ENCODE measurements at regions not wholly inside any gene's neighbourhood (a gene's known extent, or its start where the extent isn't known, plus 50 kb on each side); places are given as distances from the start of the nearest gene placed in this dataset.

DNA sequence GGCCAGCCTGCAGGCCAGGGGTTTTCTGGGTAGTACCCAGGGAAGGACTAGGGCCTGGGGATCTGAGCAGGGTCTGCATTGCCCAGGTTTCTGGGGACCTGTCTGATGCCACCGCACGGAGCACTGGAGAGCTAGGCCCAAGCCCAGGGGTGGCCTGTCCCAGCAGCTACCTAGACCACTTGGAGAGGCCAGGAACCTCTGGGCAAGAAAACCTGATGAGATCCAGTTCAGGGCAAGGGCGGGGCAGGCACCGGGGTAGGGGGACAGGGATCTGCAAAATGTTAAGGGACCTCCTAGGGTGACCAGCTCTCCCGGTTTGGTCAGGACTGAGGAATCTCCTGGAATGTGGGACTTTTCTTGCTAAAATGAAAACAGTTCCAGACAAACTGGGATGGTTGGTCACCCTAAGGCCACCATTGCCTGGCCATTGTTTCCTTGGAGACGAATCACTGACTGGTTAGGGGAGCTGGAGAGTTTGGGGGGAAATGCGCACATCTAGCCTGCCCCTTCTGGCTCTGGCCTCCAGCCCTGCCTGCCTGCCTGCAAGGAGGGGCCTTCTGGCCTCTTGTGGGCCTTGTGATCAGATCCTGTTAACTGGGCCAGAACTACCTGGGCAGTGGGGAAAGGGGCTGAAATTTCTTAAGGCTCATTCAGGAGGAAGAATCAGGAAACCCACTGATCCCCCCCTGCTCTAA lies 117.4 kb upstream of the TLE3 start:
- no peak for TF ChIP-seq POLR2A (IDR thresholded peaks at IDR 0.05)
- TF ChIP-seq CTCF (IDR thresholded peaks at IDR 0.05) = no peak
